NCI-H146 treated with DMSO at 0.1 percent for 48 hours (cell line): ENCODE measurements at regions not wholly inside any gene's neighbourhood (a gene's known extent, or its start where the extent isn't known, plus 50 kb on each side); places are given as distances from the start of the nearest gene placed in this dataset.

Experiments
- DNase-seq: peaks from one replicate; lab custom pipeline; 2025; ENCODE audit not compliant: unreplicated experiment; lab: John Stamatoyannopoulos, UW

DNA sequence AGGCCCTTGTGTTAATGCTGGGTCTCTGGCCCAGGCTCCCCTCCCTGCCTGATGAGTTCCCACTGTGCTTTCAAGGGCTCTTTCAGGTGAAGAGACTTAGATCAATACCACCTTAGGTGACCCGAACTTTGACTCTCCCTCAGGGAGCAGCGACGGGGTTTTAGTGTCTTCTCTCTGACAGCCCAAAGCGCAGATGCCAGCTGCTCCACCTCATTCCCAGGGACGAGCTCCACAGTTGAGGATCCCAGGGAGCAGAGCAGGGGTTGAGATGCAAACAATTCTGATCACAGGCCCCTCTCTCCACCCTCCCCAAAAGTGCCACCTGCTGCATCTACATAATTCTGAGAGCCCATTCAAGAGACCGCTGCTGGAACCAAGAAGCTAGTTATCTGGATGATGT is 265.1 kb downstream of the TJP1 start:
- no peak for DNase-seq

DNA sequence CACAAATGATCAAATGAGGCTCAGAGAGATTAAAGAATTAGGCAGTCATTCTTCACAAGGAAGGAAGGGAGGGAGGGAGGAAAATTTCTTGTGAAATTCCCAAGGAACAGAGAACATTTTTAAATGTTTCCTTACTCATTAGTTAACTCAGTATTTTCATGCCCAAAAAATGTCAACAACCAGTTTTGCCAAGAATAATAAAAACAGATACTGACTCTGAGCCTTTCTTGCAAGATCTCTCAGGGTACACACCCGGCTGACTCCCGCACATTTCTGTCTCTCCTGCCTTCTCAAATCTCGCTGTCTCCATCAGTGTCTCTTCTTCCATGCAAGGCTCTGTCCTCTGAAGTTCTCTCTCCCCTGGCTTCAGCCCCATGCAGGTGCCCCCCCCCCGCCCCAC is 265.9 kb downstream of the TJP1 start:
- no peak for DNase-seq

DNA sequence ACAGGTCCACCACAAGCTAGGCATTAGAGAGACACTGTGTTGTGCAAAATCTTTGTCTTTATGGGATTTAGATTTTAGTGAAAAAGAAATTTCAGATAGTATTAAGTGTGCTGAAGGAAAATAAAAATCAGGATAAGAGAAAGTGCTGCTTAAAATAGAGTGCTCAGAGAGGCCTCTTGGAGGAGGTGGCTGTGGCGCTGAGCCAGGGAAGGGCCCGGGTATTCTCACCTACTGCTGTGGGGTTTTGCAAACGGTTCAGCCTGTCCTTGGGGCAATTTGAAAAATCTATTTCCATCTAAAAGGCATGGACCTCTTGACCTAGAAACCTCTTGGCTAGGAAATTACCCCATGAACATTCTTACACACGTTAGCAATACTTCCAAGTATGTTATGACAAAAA is 267.7 kb downstream of the TJP1 start:
- DNase-seq = no peak

DNA sequence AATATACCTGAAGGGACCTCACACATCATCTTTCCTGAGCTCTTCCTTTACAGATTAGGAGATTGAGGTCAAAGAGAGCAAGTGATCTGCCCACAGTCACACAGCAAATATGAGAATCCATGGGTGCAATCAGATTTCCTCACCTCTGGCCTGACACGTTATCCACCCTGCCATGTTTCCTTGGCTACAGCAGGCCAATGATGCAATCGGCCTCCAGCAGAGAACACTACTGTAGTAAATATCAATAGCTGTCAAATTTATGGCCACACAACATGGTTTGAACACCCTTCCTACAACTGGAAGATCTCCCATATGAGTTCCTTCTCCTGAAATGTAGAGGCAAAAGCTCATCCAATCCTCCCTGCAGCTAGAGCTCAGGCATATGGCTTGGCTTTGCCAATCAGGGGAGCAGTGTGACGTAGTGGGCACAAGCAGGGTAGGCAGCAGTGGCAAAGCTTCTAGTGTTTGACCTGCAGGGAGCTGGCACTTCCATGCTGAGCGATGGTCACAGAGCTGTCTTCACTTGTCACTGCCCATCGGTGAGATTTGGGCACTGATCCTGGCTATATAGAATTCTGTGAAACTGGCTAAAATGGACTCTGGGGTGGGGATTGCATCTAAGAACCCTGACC is 271.3 kb downstream of the TJP1 start:
- no peak for DNase-seq

GRCh38 chr15:29548006-29548405 is 274.3 kb downstream of the TJP1 start:
- DNase-seq = no peak

DNA sequence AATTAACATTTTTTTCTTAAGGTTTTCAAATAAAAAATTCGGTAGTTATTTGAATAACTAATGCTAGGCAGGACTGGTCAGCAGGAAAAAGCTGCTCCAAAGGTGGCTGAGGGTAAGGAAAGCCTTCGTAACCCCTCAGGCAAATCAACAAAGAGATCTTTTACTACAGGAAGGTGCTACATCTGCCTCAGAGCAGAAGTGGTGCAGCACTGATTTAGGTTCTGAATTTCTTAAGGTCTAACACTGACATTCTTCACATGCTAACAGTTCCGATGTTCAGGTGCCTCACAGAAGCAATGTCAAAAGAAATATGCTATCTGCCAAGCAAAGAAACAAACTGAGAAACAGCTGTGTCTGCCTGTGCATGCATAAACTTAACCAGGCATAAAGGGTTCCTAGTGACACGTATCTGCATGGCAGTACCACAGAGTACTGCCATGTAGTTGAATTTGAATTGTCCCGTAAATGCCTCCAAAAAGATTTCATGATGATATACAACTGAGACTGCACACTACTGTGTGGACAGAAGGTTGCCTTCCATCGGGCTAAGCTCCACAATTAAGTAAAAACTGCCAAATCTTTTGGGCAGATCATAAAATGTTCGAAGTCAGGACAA is 275.0 kb upstream of the NSMCE3 start:
- no peak for DNase-seq

DNA sequence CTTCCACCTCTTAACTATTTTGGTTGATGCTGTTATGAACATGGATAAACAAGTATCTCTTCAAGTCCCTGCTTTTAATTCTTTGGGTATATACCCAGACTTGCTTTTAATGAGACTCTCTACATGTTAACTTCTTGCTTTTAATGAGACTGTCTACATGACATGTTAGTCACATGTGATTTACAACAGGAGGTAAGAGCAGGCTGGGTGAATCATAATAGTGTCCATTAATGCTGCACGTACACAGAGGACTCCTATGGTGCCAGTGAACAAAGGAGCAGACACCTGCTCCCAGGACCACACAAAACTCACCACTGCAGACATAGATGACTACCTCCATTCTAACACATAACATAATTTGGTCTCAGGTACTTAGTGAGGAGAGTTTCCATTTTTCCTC is 273.4 kb upstream of the NSMCE3 start:
- DNase-seq = no peak

GRCh38 chr15:29541309-29541708 is 271.7 kb upstream of the NSMCE3 start:
- no peak for DNase-seq

DNA sequence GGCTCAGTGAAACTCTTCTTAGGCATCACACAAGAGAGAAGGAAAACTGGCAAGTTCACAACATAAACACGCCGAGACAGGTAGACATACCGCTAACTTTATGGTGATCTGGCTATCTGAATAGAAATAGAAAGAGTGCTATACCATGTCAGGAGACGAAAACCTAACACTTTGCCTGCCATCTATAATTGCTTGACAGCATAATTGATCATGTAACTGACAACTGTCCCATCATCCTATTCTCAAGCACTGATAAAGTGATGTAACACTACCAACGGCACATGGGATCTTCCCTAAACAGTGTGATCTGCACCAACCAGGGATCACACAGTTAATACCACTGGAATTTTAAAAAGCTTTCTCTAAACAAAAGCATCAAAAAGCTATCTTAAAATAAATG is 270.9 kb upstream of the NSMCE3 start:
- no peak for DNase-seq

DNA sequence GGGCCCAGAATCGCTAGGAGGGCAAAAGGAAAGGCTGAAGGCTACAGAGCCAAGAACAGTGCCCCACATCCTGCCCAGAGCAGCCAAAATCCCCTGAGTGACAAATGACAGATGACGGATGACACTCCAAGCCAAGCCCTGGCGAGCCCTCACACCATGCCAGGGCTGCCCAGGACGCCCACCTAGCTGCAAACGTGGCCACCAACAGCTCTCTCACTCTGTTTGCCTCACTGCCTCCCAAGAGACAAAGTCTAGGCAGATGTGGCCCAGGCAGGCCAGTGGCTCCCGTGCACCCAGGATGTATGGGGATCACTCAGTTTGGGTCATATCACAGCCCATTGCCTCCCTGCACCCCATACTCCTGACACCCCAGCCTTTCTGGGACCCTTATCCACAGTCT is 270.1 kb upstream of the NSMCE3 start:
- DNase-seq = no peak

- DNase-seq = no peak
Measured at GRCh38 chr15:29538044-29538443, 268.4 kb upstream of the NSMCE3 start.

GRCh38 chr15:29535952-29536351 is 266.3 kb upstream of the NSMCE3 start:
- no peak for DNase-seq

DNA sequence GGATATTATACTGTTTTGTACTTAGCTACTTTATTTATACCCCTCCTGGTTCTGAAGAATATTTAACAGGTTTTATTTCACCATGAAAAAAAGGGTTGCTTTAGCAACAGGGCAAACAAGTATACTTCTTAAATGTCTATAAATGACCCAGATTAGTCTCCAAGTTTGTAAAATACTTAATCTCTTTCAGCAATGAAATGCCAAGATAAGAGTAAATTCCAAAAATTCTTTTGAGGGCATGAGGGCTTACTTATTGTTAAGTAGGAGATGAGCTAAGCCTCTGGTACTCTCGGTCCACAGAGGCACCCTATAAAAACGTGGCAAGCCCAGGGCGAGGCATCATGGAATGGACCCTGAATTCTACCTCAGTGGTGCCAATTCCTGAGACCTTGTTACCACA is 264.8 kb upstream of the NSMCE3 start:
- no peak for DNase-seq

- DNase-seq = no peak
Measured at GRCh38 chr15:29533647-29534046, 264.0 kb upstream of the NSMCE3 start.

- no peak for DNase-seq
Measured at GRCh38 chr15:29532296-29532695, 262.7 kb upstream of the NSMCE3 start.

GRCh38 chr15:29530966-29531365 is 261.3 kb upstream of the NSMCE3 start:
- DNase-seq = no peak

GRCh38 chr15:29529043-29529442 is 259.4 kb upstream of the NSMCE3 start:
- DNase-seq = no peak

GRCh38 chr15:29528276-29528675 is 258.7 kb upstream of the NSMCE3 start:
- DNase-seq = no peak

DNA sequence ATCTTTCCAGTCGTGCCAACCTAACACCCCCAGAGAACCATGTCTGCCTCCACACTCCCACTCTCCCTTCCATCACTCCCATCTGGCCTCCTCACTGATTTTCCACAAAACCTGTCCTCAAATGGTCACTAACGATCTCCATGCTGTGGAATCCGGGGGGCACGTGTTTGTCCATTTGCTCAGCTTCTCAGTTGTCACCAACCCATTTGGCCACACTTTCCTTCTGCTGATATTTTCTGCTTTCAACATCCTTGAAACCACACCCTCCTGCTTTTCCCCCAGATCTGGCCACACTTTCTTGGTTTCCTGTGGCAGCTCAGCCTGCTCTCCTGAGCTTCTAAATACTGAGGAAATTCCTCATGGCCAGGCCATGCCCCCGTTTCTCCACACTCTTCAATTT is 257.2 kb upstream of the NSMCE3 start:
- DNase-seq = no peak

DNA sequence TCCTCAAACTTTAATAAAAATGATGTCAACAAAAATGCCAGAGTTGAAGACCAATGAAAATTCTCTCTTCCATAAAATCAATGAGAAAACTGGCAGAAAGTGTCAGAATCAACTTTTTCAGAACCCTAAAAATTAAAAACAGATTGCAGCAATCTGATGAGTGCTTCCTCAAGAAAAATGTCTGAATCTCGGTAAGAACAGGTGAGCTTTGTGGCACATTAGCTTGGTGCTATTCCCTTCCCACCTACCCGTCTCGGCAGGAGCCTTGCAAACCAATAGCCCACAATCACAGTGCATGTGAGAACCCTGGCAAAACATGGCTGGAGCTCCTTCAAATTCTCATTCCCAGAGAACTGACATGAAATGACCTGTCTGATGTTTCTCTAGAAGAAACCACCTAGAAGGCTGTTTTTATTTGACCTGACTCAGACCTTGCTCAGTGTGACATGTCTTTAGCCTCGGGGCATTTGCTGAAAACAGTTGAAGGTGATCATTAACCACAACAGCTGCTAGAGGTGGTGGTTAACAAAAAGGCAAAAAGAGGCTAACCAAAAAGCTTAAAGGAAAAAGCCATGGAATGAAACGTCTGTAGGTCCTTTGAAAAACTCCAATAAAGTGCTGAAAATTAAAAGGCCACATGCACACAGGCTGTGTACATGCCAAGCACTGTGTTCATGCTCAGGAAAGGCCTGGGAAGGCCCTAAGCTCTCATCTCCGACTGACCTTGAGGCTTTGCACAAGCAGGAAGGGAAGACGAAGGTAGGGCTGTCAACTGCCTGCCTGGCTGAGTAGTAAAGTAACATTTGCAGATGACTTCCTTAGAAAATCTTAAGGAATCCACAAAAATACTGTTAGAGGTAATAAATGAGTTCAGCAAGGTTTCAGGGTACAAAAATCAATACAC is 253.0 kb upstream of the NSMCE3 start:
- no peak for DNase-seq

- no peak for DNase-seq
Measured at GRCh38 chr15:29518442-29518841, 248.8 kb upstream of the NSMCE3 start.

DNA sequence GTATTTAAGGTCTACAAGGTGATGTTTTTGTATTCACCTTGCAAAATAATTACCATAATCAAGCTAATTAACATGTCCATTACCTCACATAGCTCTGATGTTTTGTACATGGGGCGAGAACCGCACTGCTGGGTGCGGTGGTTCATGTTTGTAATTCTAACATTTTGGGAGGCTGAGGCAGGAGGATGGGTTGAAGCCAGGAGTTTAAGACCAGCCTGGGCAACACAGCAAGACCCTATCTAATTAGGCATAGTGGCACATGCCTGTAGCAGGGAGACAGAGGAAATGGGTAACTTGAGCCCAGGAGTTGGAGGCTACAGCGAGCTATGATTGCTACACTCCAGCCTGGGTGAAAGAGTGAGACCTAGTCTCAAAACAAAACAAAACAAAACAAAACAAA is 248.2 kb upstream of the NSMCE3 start:
- DNase-seq = no peak
